Ovary (tissue), 3 donors: ENCODE measurements at regions not wholly inside any gene's neighbourhood (a gene's known extent, or its start where the extent isn't known, plus 50 kb on each side); places are given as distances from the start of the nearest gene placed in this dataset.

Source experiments
- EP300 ChIP-seq: sonication (generic); formaldehyde crosslinking; IDR thresholded peaks from one replicate; pipeline ENCODE4 v1.6.1; 2017; ENCODE audit warnings: antibody characterized with exemption
- POLR2A ChIP-seq: fragments of 450-650 bp; IDR thresholded peaks from one replicate; pipeline ENCODE4 v1.6.1; 2017; ENCODE audit warnings: antibody characterized with exemption, mild to moderate bottlenecking, moderate library complexity
- TF ChIP-seq, protein P1 (sequence below), 3 donors: fragments of 450-650 bp in 2 of 3; fragments of 200-600 bp in 1 of 3; IDR thresholded peaks; one replicate each; pipeline versions ENCODE4 v1.5.1 to v1.8.0; 2016 to 2022; ENCODE audit warnings: antibody characterized with exemption in 3 of 3, mild to moderate bottlenecking in 1 of 3
- donor health status: DM: no; HTN: no; CAD: no.

- no peak for TF ChIP-seq EP300
- no peak for TF ChIP-seq POLR2A
- TF ChIP-seq, protein P1, sequence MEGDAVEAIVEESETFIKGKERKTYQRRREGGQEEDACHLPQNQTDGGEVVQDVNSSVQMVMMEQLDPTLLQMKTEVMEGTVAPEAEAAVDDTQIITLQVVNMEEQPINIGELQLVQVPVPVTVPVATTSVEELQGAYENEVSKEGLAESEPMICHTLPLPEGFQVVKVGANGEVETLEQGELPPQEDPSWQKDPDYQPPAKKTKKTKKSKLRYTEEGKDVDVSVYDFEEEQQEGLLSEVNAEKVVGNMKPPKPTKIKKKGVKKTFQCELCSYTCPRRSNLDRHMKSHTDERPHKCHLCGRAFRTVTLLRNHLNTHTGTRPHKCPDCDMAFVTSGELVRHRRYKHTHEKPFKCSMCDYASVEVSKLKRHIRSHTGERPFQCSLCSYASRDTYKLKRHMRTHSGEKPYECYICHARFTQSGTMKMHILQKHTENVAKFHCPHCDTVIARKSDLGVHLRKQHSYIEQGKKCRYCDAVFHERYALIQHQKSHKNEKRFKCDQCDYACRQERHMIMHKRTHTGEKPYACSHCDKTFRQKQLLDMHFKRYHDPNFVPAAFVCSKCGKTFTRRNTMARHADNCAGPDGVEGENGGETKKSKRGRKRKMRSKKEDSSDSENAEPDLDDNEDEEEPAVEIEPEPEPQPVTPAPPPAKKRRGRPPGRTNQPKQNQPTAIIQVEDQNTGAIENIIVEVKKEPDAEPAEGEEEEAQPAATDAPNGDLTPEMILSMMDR (IDR thresholded peaks at IDR 0.05), result no peak
Observed at GRCh38 chr3:159169828-159170227, 368.0 kb downstream of the MFSD1 start.
